K562 (cell line): ENCODE measurements at regions not wholly inside any gene's neighbourhood (a gene's known extent, or its start where the extent isn't known, plus 50 kb on each side); places are given as distances from the start of the nearest gene placed in this dataset.

ENCODE experiments used
- ATAC-seq: fragments of 200-7000 bp; cut with Tn5 transposase; 3 replicates; pipeline ENCODE4 v1.9.1; 2020; ENCODE audit warnings: moderate library complexity
- BruUV-seq: library from RNA; stranded (reverse); fragments of 400-500 nt; replicated peaks from 2 replicates; lab custom pipeline; 2021; lab: Mats Ljungman, UMichigan
- CTCF ChIA-PET: fragments of 300-600 bp; formaldehyde crosslinking; extraction: SDS; loops from one replicate; lab custom pipeline; 2021; ENCODE audit warnings: low intra/inter-chr PET ratio; lab: Yijun Ruan, JAX
- POLR2A ChIA-PET: fragments of 300-600, 350-650 bp; sonication (Branson Sonifier 250); formaldehyde crosslinking; extraction: SDS; loops from one replicate; lab custom pipeline; 2021; ENCODE audit warnings: antibody characterized with exemption, inconsistent platforms; lab: Yijun Ruan, JAX
- DNase-seq, 4 experiments: peaks; one replicate each; pipeline versions ENCODE4 v3.0.0 to v3.0.0-alpha.2; 2011 to 2018; ENCODE audit warnings: low spot score in 3 of 4, mixed read lengths in 3 of 4; ENCODE audit errors: extremely low read depth in 1 of 4
- FAIRE-seq: peaks from 2 replicates; lab custom pipeline; 2011; peaks lifted over from hg19 to GRCh38; lab: Jason Lieb, UNC
- H2AFZ ChIP-seq: 2 replicates; pipeline ENCODE4 v1.6.0; 2011; ENCODE audit warnings: low read depth, low read length, control low read depth, inconsistent platforms
- H3K27ac ChIP-seq: fragments of 200-600 bp; 3 replicates; pipeline ENCODE4 v1.8.0; 2011; ENCODE audit warnings: low read depth, mild to moderate bottlenecking, control low read depth, inconsistent platforms, low read length, moderate library complexity, mixed read lengths; ENCODE audit errors: extremely low read depth
- H3K27me3 ChIP-seq, 2 experiments: fragments of 300-600 bp in 1 of 2; 2 replicates in 1 of 2; 3 replicates in 1 of 2; pipeline versions ENCODE4 v1.6.0 to v1.8.0; 2011; ENCODE audit warnings: inconsistent platforms in 2 of 2, low read length in 2 of 2, mild to moderate bottlenecking in 1 of 2, mixed read lengths in 1 of 2, moderate library complexity in 1 of 2; ENCODE audit not compliant: control insufficient read depth in 2 of 2, insufficient read depth in 2 of 2
- H3K36me3 ChIP-seq: fragments of 300-600 bp; 3 replicates; pipeline ENCODE4 v1.8.0; 2011; ENCODE audit warnings: mild to moderate bottlenecking, low read length, inconsistent platforms; ENCODE audit not compliant: control insufficient read depth, insufficient read depth
- H3K4me1 ChIP-seq, 2 experiments: fragments of 200-600 bp in 1 of 2; replicated peaks in 1 of 2; 2 replicates in 1 of 2; 3 replicates in 1 of 2; pipeline versions ENCODE4 v1.5.1 to v1.8.0; 2011; ENCODE audit warnings: inconsistent platforms in 2 of 2, low read length in 2 of 2, mild to moderate bottlenecking in 1 of 2, mixed read lengths in 1 of 2, moderate library complexity in 1 of 2; ENCODE audit not compliant: control insufficient read depth in 2 of 2, insufficient read depth in 2 of 2
- H3K4me2 ChIP-seq: 2 replicates; pipeline ENCODE4 v1.6.1; 2011; ENCODE audit warnings: low read length, control low read depth, inconsistent platforms, mixed read lengths; ENCODE audit not compliant: insufficient read depth
- H3K4me3 ChIP-seq: fragments of 200-600 bp; sonication (generic), shearing (Covaris generic); 2 replicates; pipeline ENCODE4 v1.5.1; 2016; ENCODE audit warnings: control low read depth, inconsistent platforms
- H3K79me2 ChIP-seq: fragments of 200-600 bp; 3 replicates; pipeline ENCODE4 v1.8.0; 2011; ENCODE audit warnings: low read length, inconsistent platforms; ENCODE audit not compliant: control insufficient read depth, insufficient read depth
- H3K9ac ChIP-seq, 2 experiments: 2 replicates each; pipeline versions ENCODE4 v1.6.0 to v1.6.1; 2011; ENCODE audit warnings: low read depth in 2 of 2, low read length in 2 of 2, control low read depth in 1 of 2, inconsistent platforms in 1 of 2, mild to moderate bottlenecking in 1 of 2, mixed read lengths in 1 of 2; ENCODE audit not compliant: insufficient read depth in 1 of 2
- H3K9me1 ChIP-seq: one replicate; pipeline ENCODE4 v1.6.0; 2011; ENCODE audit warnings: inconsistent platforms, mild to moderate bottlenecking, low read length, moderate library complexity; ENCODE audit not compliant: control insufficient read depth, insufficient read depth
- H3K9me3 ChIP-seq: replicated peaks from 2 replicates; pipeline ENCODE4 v1.5.1; 2011; ENCODE audit warnings: low read depth, low read length, inconsistent platforms; ENCODE audit not compliant: control insufficient read depth, insufficient read depth
- H4K20me1 ChIP-seq: replicated peaks from 2 replicates; pipeline ENCODE4 v1.6.1; 2011; ENCODE audit warnings: low read length, inconsistent platforms, mixed read lengths; ENCODE audit not compliant: control insufficient read depth, insufficient read depth
- HSF4 ChIP-seq: fragments of 250-450 bp; sonication (Bioruptor Pico); IDR thresholded peaks from 2 replicates; pipeline ENCODE4 v2.1.2; 2022; ENCODE audit warnings: mild to moderate bottlenecking, moderate library complexity, borderline replicate concordance
- KLF10 ChIP-seq: fragments of 250-450 bp; sonication (Bioruptor Pico); IDR thresholded peaks from 2 replicates; pipeline ENCODE4 v1.6.1; 2021; ENCODE audit warnings: matching md5 sums
- RBBP5 ChIP-seq: fragments of 200-600 bp; sonication (generic); IDR thresholded peaks from 2 replicates; pipeline ENCODE4 v1.6.1; 2012; ENCODE audit warnings: borderline replicate concordance, mild to moderate bottlenecking, low read length, control low read depth, inconsistent platforms; ENCODE audit not compliant: insufficient read depth, poor library complexity, severe bottlenecking
- RBM22 ChIP-seq: fragments of 200-400 bp; formaldehyde crosslinking; IDR thresholded peaks from 2 replicates; pipeline ENCODE4 v1.6.1; 2018; ENCODE audit warnings: low read length, low read depth; ENCODE audit not compliant: poor library complexity, severe bottlenecking
- RHOXF2B ChIP-seq: fragments of 250-450 bp; sonication (Bioruptor Pico); conservative IDR thresholded peaks from 2 replicates; pipeline ENCODE4 v1.5.1; 2021
- SMARCB1 ChIP-seq: IDR thresholded peaks from 2 replicates; pipeline ENCODE4 v1.6.1; 2011; ENCODE audit warnings: improper control_type of control experiment, low read depth; ENCODE audit not compliant: insufficient read length
- THAP12 ChIP-seq: fragments of 250-450 bp; sonication (Bioruptor Pico); IDR thresholded peaks from 2 replicates; pipeline ENCODE4 v1.9.0; 2021; ENCODE audit warnings: mild to moderate bottlenecking, inconsistent platforms
- ZNF274 ChIP-seq: IDR thresholded peaks from 2 replicates; pipeline ENCODE4 v1.6.1; 2011; ENCODE audit warnings: low read depth, mild to moderate bottlenecking, low read length, moderate library complexity, borderline replicate concordance
- ZNF354B ChIP-seq: fragments of 250-450 bp; sonication (Bioruptor Pico); IDR thresholded peaks from 2 replicates; pipeline ENCODE4 v1.4.0; 2020
- ZNF384 ChIP-seq: IDR thresholded peaks from 2 replicates; pipeline ENCODE4 v1.6.1; 2012; ENCODE audit warnings: low read depth, low read length, improper control_type of control experiment
- ZNF444 ChIP-seq: fragments of 250-450 bp; sonication (Bioruptor Pico); IDR thresholded peaks from 2 replicates; pipeline ENCODE4 v1.4.0; 2020; ENCODE audit warnings: mild to moderate bottlenecking, moderate library complexity
- ZNF830 ChIP-seq: fragments of 250-450 bp; sonication (Bioruptor Pico); IDR thresholded peaks from 2 replicates; pipeline ENCODE4 v1.5.0; 2021; ENCODE audit warnings: mild to moderate bottlenecking
- WGBS: fragments of 100-300 bp; shearing (Covaris generic); methylation state at CpG from one replicate; pipeline ENCODE4 v1.1.6; 2016; ENCODE audit warnings: low coverage, mixed read lengths; ENCODE audit not compliant: insufficient coverage; ENCODE audit errors: missing lambda C conversion rate; 5-methylcytosine and 5-hydroxymethylcytosine counted together
- in situ Hi-C: fragments of 300-500 bp; cut with MboI; formaldehyde crosslinking; loops from 4 replicates; pipeline ENCODE4 v1.15.0; 2018; ENCODE audit warnings: inconsistent platforms, mixed read lengths
- intact Hi-C: fragments of 100-400 bp; cut with micrococcal nuclease; formaldehyde crosslinking; loops from 2 replicates; pipeline ENCODE4 v1.14.2; 2022
- TF ChIP-seq, protein P1 (sequence below): IDR thresholded peaks from 2 replicates; pipeline ENCODE4 v1.6.1; 2014; ENCODE audit warnings: antibody characterized with exemption

DNA sequence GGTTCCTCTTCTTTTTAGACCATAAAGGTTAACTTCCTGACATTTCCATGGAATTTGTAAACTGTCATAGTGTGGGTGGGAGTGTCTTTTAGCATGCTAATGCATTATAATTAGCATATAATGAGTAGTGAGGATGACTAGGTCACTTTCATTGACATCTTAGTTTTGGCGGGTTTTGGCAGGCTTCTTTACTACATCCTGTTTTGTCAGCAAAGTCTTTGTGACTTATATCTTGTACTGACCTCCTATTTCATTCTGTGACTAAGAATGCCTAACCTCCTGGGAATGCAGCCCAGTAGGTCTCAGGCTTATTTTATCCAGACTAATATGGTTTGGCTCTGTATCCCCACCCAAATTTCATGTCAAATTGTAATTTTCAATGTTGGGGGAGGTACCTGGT, 149.6 kb upstream of the SYNCRIP start:
- ChIA-PET CTCF (no interaction called here), POLR2A (no interaction called here)
- FAIRE-seq, result no peak
- H2AFZ ChIP-seq, result no peak overlapping the region
- no peaks in the 10 kb centered on the region for H4K20me1 ChIP-seq
- in situ Hi-C loops (no loop called here), intact Hi-C loops (no loop called here)
- no peak overlapping the region for H3K4me3 ChIP-seq
- H3K9me3 ChIP-seq, result no peaks in the 10 kb centered on the region
- H3K9me1 ChIP-seq, result no peaks in the 10 kb centered on the region
- ATAC-seq, result no peak
- no TSS peak for BruUV-seq
- 0% methylated on average over 1 of the region's 1 CpG for WGBS
- DNase-seq, result no peak
- H3K27ac ChIP-seq, result no peak overlapping the region
- H3K27me3 ChIP-seq, result no peaks in the 10 kb centered on the region
- H3K9ac ChIP-seq, result no peak overlapping the region
- no peaks in the 10 kb centered on the region for H3K36me3 ChIP-seq
- TF ChIP-seq SMARCB1, result no peak
- no peak for TF ChIP-seq RHOXF2B
- no peak for TF ChIP-seq HSF4
- TF ChIP-seq KLF10 (CRISPR knock-in tag), result no peak
- TF ChIP-seq ZNF444 (CRISPR knock-in tag), result no peak
- TF ChIP-seq RBBP5, result no peak
- no peak for TF ChIP-seq THAP12
- TF ChIP-seq ZNF354B (CRISPR knock-in tag), result no peak
- TF ChIP-seq, protein P1, sequence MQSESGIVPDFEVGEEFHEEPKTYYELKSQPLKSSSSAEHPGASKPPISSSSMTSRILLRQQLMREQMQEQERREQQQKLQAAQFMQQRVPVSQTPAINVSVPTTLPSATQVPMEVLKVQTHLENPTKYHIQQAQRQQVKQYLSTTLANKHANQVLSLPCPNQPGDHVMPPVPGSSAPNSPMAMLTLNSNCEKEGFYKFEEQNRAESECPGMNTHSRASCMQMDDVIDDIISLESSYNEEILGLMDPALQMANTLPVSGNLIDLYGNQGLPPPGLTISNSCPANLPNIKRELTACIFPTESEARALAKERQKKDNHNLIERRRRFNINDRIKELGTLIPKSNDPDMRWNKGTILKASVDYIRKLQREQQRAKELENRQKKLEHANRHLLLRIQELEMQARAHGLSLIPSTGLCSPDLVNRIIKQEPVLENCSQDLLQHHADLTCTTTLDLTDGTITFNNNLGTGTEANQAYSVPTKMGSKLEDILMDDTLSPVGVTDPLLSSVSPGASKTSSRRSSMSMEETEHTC, result no peak
- TF ChIP-seq ZNF830 (CRISPR knock-in tag), result no peak
- TF ChIP-seq RBM22, result no peak
- TF ChIP-seq ZNF384, result no peak
- no peak for TF ChIP-seq ZNF274
- no peaks in the 10 kb centered on the region for H3K4me1 ChIP-seq
- no peaks in the 10 kb centered on the region for H3K79me2 ChIP-seq
- no peak overlapping the region for H3K4me2 ChIP-seq
